CD4-positive, alpha-beta T cell (primary cell): ENCODE measurements at regions not wholly inside any gene's neighbourhood (a gene's known extent, or its start where the extent isn't known, plus 50 kb on each side); places are given as distances from the start of the nearest gene placed in this dataset.
"Not testable (repeated sequence)": the region's sequence is repeated elsewhere in the genome, so short reads cannot be mapped to it uniquely, and the experiment has no call there.

Source experiments
- ATAC-seq: fragments of 200-7000 bp; cut with Tn5 transposase; one replicate; pipeline ENCODE4 v1.10.0; 2022; ENCODE audit warnings: mild to moderate bottlenecking; ENCODE audit not compliant: poor library complexity
- CTCF ChIA-PET: fragments of 350-600 bp; sonication (Branson Sonifier 250); formaldehyde crosslinking; loops from one replicate; lab custom pipeline; 2021; ENCODE audit warnings: antibody characterized with exemption, inconsistent platforms; lab: Charles Lee
- POLR2A ChIA-PET: fragments of 350-600 bp; sonication (Branson Sonifier 250); formaldehyde crosslinking; loops from one replicate; lab custom pipeline; 2021; ENCODE audit warnings: antibody characterized with exemption, inconsistent platforms; lab: Charles Lee
- DNase-seq, 14 experiments: peaks; one replicate each; pipeline ENCODE4 v3.0.0-alpha.2; 2013 to 2020; ENCODE audit warnings: mixed read lengths in 2 of 14
- H3K27ac ChIP-seq, 2 donors: one replicate each; pipeline versions ENCODE4 v1.5.1 to v1.7.0; 2013; ENCODE audit warnings: low read length in 2 of 2, low read depth in 1 of 2, mild to moderate bottlenecking in 1 of 2
- H3K27me3 ChIP-seq, 2 experiments: 1 replicate in 1 of 2; 2 replicates in 1 of 2; pipeline versions ENCODE4 v1.6.1 to v1.7.0; 2013; ENCODE audit warnings: low read length in 2 of 2, control low read depth in 1 of 2, mild to moderate bottlenecking in 1 of 2, moderate library complexity in 1 of 2; ENCODE audit not compliant: insufficient read depth in 2 of 2, control insufficient read depth in 1 of 2
- H3K36me3 ChIP-seq: one replicate; pipeline ENCODE4 v1.6.1; 2013; ENCODE audit warnings: low read length, control low read depth; ENCODE audit not compliant: insufficient read depth
- H3K4me1 ChIP-seq: one replicate; pipeline ENCODE4 v1.6.1; 2013; ENCODE audit warnings: low read length, control low read depth; ENCODE audit not compliant: insufficient read depth
- H3K4me3 ChIP-seq: one replicate; pipeline ENCODE4 v1.5.1; 2013; ENCODE audit warnings: mild to moderate bottlenecking, low read length, moderate library complexity
- H3K9me3 ChIP-seq, 2 experiments: 1 replicate in 1 of 2; 2 replicates in 1 of 2; pipeline versions ENCODE4 v1.6.1 to v1.7.0; 2013; ENCODE audit warnings: low read length in 2 of 2, mild to moderate bottlenecking in 2 of 2, control low read depth in 1 of 2, moderate library complexity in 1 of 2; ENCODE audit not compliant: control insufficient read depth in 1 of 2, insufficient read depth in 1 of 2
- H3K27ac Mint-ChIP-seq: one replicate; pipeline ENCODE4 v1.8.0; 2020; ENCODE audit warnings: mixed read lengths
- H3K27me3 Mint-ChIP-seq: one replicate; pipeline ENCODE4 v1.8.0; 2021; ENCODE audit warnings: mixed read lengths
- H3K36me3 Mint-ChIP-seq: one replicate; pipeline ENCODE4 v1.8.0; 2021; ENCODE audit warnings: low read depth, mixed read lengths
- H3K4me1 Mint-ChIP-seq: one replicate; pipeline ENCODE4 v1.8.0; 2021; ENCODE audit warnings: low read depth, mixed read lengths
- H3K4me3 Mint-ChIP-seq: one replicate; pipeline ENCODE4 v1.8.0; 2020; ENCODE audit warnings: mild to moderate bottlenecking, mixed read lengths
- H3K9me3 Mint-ChIP-seq: one replicate; pipeline ENCODE4 v1.8.0; 2020; ENCODE audit warnings: mixed read lengths
- intact Hi-C, 2 experiments: fragments of 100-400 bp; cut with DNase I in 1 of 2; cut with micrococcal nuclease in 1 of 2; formaldehyde crosslinking; loops; one replicate each; pipeline versions ENCODE4 v1.15.1 to v1.9.0; 2023 to 2025; cut with DNase I, micrococcal nuclease

- CTCF ChIA-PET, POLR2A ChIA-PET, H3K27me3 ChIP-seq, H3K9me3 Mint-ChIP-seq, H3K36me3 Mint-ChIP-seq, intact Hi-C loops, H3K9me3 ChIP-seq, H3K27me3 Mint-ChIP-seq, H3K36me3 ChIP-seq: not testable (repeated sequence)
- peak overlapping the region; percentile 46 to 55 for H3K27ac ChIP-seq
- H3K4me3 ChIP-seq: peak overlapping the region; percentile 14
- Mint-ChIP-seq H3K27ac (peak overlapping the region; percentile 71), H3K4me1 (peaks cover 26% of the 10 kb centered on the region), H3K4me3 (peak overlapping the region; percentile 58)
- peak in 2 of 14 experiments; percentile 16 to 67 for DNase-seq
- peaks cover 22% of the 10 kb centered on the region for H3K4me1 ChIP-seq
- ATAC-seq: peak; percentile 54
Observed at GRCh38 chr5:176034407-176035200, 66.5 kb upstream of the THOC3 start.

DNA sequence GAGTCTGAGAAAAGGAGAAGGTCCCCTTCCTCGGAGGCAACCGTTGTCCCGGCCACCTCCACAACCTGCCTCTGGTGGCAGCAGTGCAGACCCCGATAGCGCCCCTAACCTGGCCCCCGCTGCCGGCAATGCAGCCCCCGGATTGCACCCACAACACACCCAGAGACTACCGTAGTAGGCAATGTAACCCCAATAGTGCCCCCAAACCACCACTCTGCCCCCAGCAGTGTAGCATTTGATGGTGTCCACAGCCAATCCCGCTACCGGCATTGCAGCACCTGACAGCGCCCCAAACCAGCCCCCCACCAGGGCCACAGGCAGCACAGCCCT, 67.1 kb upstream of the THOC3 start:
- Histone ChIP-seq H3K4me3 (peak overlapping the region; percentile 14), H3K4me1 (peaks cover 23% of the 10 kb centered on the region), H3K27ac (peak overlapping the region; percentile 46 to 55)
- H3K36me3 Mint-ChIP-seq, H3K9me3 Mint-ChIP-seq, H3K27me3 ChIP-seq, POLR2A ChIA-PET, intact Hi-C loops, H3K9me3 ChIP-seq, ATAC-seq, DNase-seq, H3K27me3 Mint-ChIP-seq, CTCF ChIA-PET, H3K36me3 ChIP-seq: not testable (repeated sequence)
- Mint-ChIP-seq H3K4me3 (peak overlapping the region; percentile 58), H3K4me1 (peaks cover 31% of the 10 kb centered on the region), H3K27ac (peak overlapping the region; percentile 71)

DNA sequence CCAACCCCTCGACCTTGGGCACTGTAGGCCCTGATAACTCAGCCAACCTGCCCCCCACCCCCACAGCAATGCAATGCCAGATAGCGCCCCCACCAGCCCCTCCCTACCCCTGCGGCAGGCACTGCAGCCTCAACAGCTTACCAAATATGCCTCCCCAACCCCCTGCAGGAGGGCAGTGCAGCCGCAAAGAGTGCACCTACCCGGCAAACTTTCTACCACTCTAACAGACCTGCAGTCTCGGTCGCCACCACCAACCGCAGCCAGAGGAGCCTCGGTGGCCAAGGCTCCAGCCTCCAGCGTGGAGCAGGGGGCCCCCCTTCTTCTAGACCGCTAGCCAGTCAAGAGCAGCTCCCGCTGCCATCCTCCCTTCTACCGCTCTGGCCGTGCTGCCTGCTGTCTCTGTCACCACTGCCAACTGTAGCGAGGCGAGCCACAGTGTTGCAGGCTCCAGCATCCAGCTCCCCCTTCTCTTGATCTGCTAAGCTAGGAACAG, 67.7 kb upstream of the THOC3 start:
- peaks cover 25% of the 10 kb centered on the region for H3K4me1 ChIP-seq
- ATAC-seq, H3K36me3 ChIP-seq, H3K27me3 ChIP-seq, H3K27me3 Mint-ChIP-seq, H3K9me3 ChIP-seq, POLR2A ChIA-PET, H3K4me3 ChIP-seq, CTCF ChIA-PET, H3K36me3 Mint-ChIP-seq, intact Hi-C loops, H3K9me3 Mint-ChIP-seq: not testable (repeated sequence)
- H3K27ac ChIP-seq: peak overlapping the region in 1 of 2 donors; percentile 29
- peak overlapping the region; percentile 87 for H3K27ac Mint-ChIP-seq
- peaks cover 37% of the 10 kb centered on the region for H3K4me1 Mint-ChIP-seq
- peak overlapping the region; percentile 64 for H3K4me3 Mint-ChIP-seq
- peak in 4 of 14 experiments; percentile 5 to 52 (median 32) for DNase-seq

DNA sequence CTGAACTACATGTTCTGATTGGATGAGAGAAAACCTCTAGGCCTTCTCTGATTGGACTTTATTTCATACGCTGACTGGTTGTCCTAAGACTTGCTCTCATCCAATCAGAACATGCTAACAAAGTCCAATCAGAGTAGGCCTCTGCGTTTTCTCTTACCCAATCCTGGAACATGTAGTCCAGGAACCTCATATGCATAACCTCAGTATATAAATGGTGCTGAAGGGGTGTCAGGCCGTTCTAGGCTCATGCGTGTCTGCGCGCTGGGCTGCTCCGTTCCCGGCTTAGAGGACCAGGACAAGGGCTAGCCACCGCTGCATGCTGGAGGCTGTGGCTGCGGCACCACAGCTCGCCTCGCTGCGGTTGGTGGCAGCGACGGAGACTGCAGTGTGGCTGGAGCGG, 68.3 kb upstream of the THOC3 start:
- H3K4me3 ChIP-seq, CTCF ChIA-PET, H3K27me3 ChIP-seq, DNase-seq, H3K36me3 ChIP-seq, POLR2A ChIA-PET, ATAC-seq, H3K36me3 Mint-ChIP-seq, H3K27me3 Mint-ChIP-seq, H3K9me3 ChIP-seq, intact Hi-C loops, H3K9me3 Mint-ChIP-seq: not testable (repeated sequence)
- Mint-ChIP-seq H3K27ac (peak overlapping the region; percentile 87), H3K4me1 (peaks cover 37% of the 10 kb centered on the region), H3K4me3 (peak overlapping the region; percentile 64)
- peaks cover 28% of the 10 kb centered on the region for H3K4me1 ChIP-seq
- peak overlapping the region in 1 of 2 donors; percentile 22 for H3K27ac ChIP-seq

GRCh38 chr5:176037190-176037589, 69.1 kb upstream of the THOC3 start:
- H3K4me1 ChIP-seq: peaks cover 28% of the 10 kb centered on the region
- DNase-seq: peak in 1 of 14 experiments; percentile 1
- H3K4me3 ChIP-seq, H3K27me3 ChIP-seq, H3K27ac ChIP-seq, H3K36me3 Mint-ChIP-seq, H3K9me3 ChIP-seq, POLR2A ChIA-PET, H3K36me3 ChIP-seq, H3K4me3 Mint-ChIP-seq, H3K9me3 Mint-ChIP-seq, ATAC-seq, intact Hi-C loops, CTCF ChIA-PET, H3K27me3 Mint-ChIP-seq: not testable (repeated sequence)
- peaks cover 42% of the 10 kb centered on the region for H3K4me1 Mint-ChIP-seq
- H3K27ac Mint-ChIP-seq: peak overlapping the region; percentile 87

DNA sequence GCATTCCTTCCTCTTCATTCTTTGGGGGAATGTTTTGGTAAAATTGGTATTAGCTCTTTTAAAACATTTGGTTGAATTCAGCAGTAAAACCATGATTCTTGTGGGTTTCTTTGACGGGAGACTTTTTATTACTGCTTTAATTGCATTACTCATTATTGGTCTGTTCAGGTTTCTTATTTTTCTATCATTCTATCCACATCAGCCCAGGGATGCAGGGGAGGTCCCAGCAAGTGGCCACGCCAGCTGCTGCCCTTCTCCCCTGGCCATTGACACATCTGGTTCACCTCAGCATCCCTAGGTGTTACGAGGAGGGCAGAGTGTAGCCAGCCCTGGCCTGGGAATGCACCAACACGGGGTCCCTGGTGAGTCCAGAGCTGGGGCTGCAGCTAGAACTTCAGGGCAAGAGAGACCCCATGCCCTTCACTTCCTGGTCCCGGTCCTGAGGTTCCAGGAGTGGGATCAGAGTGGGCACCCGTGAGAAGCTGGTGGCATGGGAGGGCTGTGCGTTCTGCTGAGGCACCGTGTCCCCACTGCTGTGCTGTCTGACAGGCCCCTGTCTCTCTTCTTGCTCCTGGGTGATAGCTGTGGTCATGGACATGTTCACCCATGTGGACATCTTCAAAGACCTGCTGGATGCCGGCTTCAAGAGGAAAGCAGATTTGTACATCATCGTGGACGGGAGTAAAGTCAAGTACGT, 72.1 kb upstream of the THOC3 start:
- ATAC-seq, H3K36me3 Mint-ChIP-seq, CTCF ChIA-PET, H3K27ac ChIP-seq, intact Hi-C loops, H3K27me3 Mint-ChIP-seq, H3K9me3 ChIP-seq, H3K36me3 ChIP-seq, H3K27me3 ChIP-seq, DNase-seq, H3K4me3 ChIP-seq, H3K9me3 Mint-ChIP-seq, POLR2A ChIA-PET: not testable (repeated sequence)
- H3K4me1 Mint-ChIP-seq: peaks cover 45% of the 10 kb centered on the region
- H3K27ac Mint-ChIP-seq: peak overlapping the region; percentile 83
- peak overlapping the region; percentile 25 for H3K4me3 Mint-ChIP-seq
- peaks cover 27% of the 10 kb centered on the region for H3K4me1 ChIP-seq
